PFSK-1 (cell line): ENCODE measurements at regions not wholly inside any gene's neighbourhood (a gene's known extent, or its start where the extent isn't known, plus 50 kb on each side); places are given as distances from the start of the nearest gene placed in this dataset.

Experiments used
- FOXP2 ChIP-seq: optimal IDR thresholded peaks from 2 replicates; pipeline ENCODE3; 2011; ENCODE audit warnings: borderline replicate concordance, control low read depth, inconsistent platforms; ENCODE audit not compliant: insufficient read depth; ENCODE audit errors: extremely low read length, extremely low read depth
- SIN3A ChIP-seq: IDR thresholded peaks from 2 replicates; pipeline ENCODE4 v1.6.1; 2012; ENCODE audit warnings: mild to moderate bottlenecking, low read length, moderate library complexity, borderline replicate concordance; ENCODE audit not compliant: insufficient read depth
- TAF1 ChIP-seq: IDR thresholded peaks from 2 replicates; pipeline ENCODE4 v1.6.1; 2012; ENCODE audit warnings: low read length, control low read depth, borderline replicate concordance; ENCODE audit not compliant: insufficient read depth

DNA sequence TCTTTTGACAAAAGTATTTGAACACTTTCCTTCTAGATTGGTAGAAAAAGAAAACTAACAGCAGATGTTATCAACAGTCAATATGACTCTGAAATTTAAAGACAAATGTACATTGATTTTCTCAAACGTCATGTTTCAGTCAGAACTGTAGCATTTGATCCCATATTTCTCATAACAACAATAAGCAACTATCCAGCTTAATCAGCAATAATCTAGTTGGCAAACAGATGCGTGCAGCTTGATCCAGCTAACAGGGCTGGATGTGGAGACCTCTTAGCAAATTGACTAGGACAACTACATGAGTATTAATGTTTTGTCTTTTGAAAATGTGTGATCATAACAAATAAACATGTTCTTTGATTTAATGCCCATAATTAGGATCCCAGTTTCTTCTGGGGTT is 94.0 kb upstream of the STT3B start:
- no peak for TF ChIP-seq SIN3A
- no peak for TF ChIP-seq FOXP2
- TF ChIP-seq TAF1 = no peak
